Stimulated activated CD4-positive, alpha-beta T cell treated with anti-CD3 and anti-CD28 coated beads, Interleukin-1b, Interleukin-23, amount 100 ng/mL, for 24 hours (primary cell): ENCODE measurements at regions not wholly inside any gene's neighbourhood (a gene's known extent, or its start where the extent isn't known, plus 50 kb on each side); places are given as distances from the start of the nearest gene placed in this dataset.

Source experiments
- DNase-seq, 4 experiments: peaks; one replicate each; pipeline ENCODE4 v3.0.0-alpha.2; 2020; ENCODE audit warnings: low read depth in 4 of 4, low spot score in 1 of 4

- DNase-seq = no peak
These were observed 703.8 kb downstream of the CDH8 start for GRCh38 chr16:61332461-61332860.

GRCh38 chr16:61324044-61324443 lies 712.2 kb downstream of the CDH8 start:
- DNase-seq = no peak

- DNase-seq = no peak
These were observed 712.8 kb downstream of the CDH8 start for GRCh38 chr16:61323456-61323855.

GRCh38 chr16:61320791-61321190 lies 715.4 kb downstream of the CDH8 start:
- DNase-seq = no peak

- no peak for DNase-seq
These were observed 722.3 kb downstream of the CDH8 start for GRCh38 chr16:61313931-61314330.

GRCh38 chr16:61309386-61309785 lies 726.9 kb downstream of the CDH8 start:
- DNase-seq = no peak

GRCh38 chr16:61306204-61306603 lies 730.0 kb downstream of the CDH8 start:
- DNase-seq = no peak

- no peak for DNase-seq
These were observed 739.4 kb downstream of the CDH8 start for GRCh38 chr16:61296814-61297213.

- no peak for DNase-seq
These were observed 739.9 kb downstream of the CDH8 start for GRCh38 chr16:61296305-61296704.

GRCh38 chr16:61295311-61295710 lies 740.9 kb downstream of the CDH8 start:
- no peak for DNase-seq

GRCh38 chr16:61289141-61289540 lies 747.1 kb downstream of the CDH8 start:
- DNase-seq = no peak

GRCh38 chr16:61277849-61278248 lies 758.4 kb downstream of the CDH8 start:
- no peak for DNase-seq

- DNase-seq = no peak
These were observed 762.0 kb downstream of the CDH8 start for GRCh38 chr16:61274211-61274610.

- no peak for DNase-seq
These were observed 765.5 kb downstream of the CDH8 start for GRCh38 chr16:61270726-61271125.

- no peak for DNase-seq
These were observed 772.8 kb downstream of the CDH8 start for GRCh38 chr16:61263400-61263799.

GRCh38 chr16:61261315-61261714 lies 774.9 kb downstream of the CDH8 start:
- no peak for DNase-seq

GRCh38 chr16:61246592-61246991 lies 789.6 kb downstream of the CDH8 start:
- no peak for DNase-seq

- no peak for DNase-seq
These were observed 792.3 kb downstream of the CDH8 start for GRCh38 chr16:61243954-61244353.

GRCh38 chr16:61237884-61238485 lies 798.3 kb downstream of the CDH8 start:
- no peak for DNase-seq

GRCh38 chr16:61233713-61234112 lies 802.5 kb downstream of the CDH8 start:
- no peak for DNase-seq

GRCh38 chr16:61228371-61228770 lies 807.9 kb downstream of the CDH8 start:
- no peak for DNase-seq

- DNase-seq = no peak
These were observed 820.6 kb downstream of the CDH8 start for GRCh38 chr16:61215605-61216004.

GRCh38 chr16:61214780-61215179 lies 821.5 kb downstream of the CDH8 start:
- DNase-seq = no peak

GRCh38 chr16:61210076-61210475 lies 826.2 kb downstream of the CDH8 start:
- DNase-seq = no peak
